SK-N-SH (cell line): ENCODE measurements at regions not wholly inside any gene's neighbourhood (a gene's known extent, or its start where the extent isn't known, plus 50 kb on each side); places are given as distances from the start of the nearest gene placed in this dataset.

Experiments used
- CTCF ChIA-PET: fragments of 300-600, 350-600 bp; formaldehyde crosslinking; extraction: SDS; loops from one replicate; lab custom pipeline; 2021; lab: Yijun Ruan, JAX
- POLR2A ChIA-PET: fragments of 350-600 bp; sonication (Branson Sonifier 250); formaldehyde crosslinking; extraction: SDS; loops from one replicate; lab custom pipeline; 2020; ENCODE audit warnings: antibody characterized with exemption, inconsistent platforms; lab: Yijun Ruan, JAX
- DNase-seq: peaks from one replicate; pipeline ENCODE4 v3.0.0; 2012
- H2AFZ ChIP-seq: fragments of 200-600 bp; sonication (generic); 2 replicates; pipeline ENCODE4 v1.8.1; 2016; ENCODE audit warnings: antibody characterized with exemption, mild to moderate bottlenecking, low read depth
- H3F3A ChIP-seq: fragments of 200-600 bp; sonication (generic); replicated peaks from 2 replicates; pipeline ENCODE3; 2016; ENCODE audit warnings: antibody characterized with exemption, mild to moderate bottlenecking; ENCODE audit not compliant: insufficient read depth
- H3K27ac ChIP-seq, 2 experiments: fragments of 200-500 bp in 1 of 2; fragments of 200-600 bp in 1 of 2; sonication (Bioruptor generic) in 1 of 2; sonication (generic), shearing (Covaris generic) in 1 of 2; 2 replicates each; pipeline versions ENCODE4 v1.5.1 to v1.6.1; 2014 to 2016; ENCODE audit warnings: low read depth in 2 of 2, inconsistent platforms in 1 of 2, low read length in 1 of 2, mild to moderate bottlenecking in 1 of 2, mixed read lengths in 1 of 2
- H3K27me3 ChIP-seq: fragments of 200-600 bp; sonication (generic), shearing (Covaris generic); 2 replicates; pipeline ENCODE4 v1.6.1; 2016; ENCODE audit warnings: mixed run types; ENCODE audit not compliant: insufficient read depth
- H3K36me3 ChIP-seq, 2 experiments: fragments of 200-500 bp in 1 of 2; fragments of 200-600 bp in 1 of 2; sonication (Bioruptor generic) in 1 of 2; sonication (generic) in 1 of 2; replicated peaks in 1 of 2; 2 replicates each; pipeline versions ENCODE3 to v1.5.1; 2014 to 2016; ENCODE audit warnings: low read length in 1 of 2, mild to moderate bottlenecking in 1 of 2; ENCODE audit not compliant: insufficient read depth in 2 of 2, control insufficient read depth in 1 of 2
- H3K4me1 ChIP-seq, 2 experiments: fragments of 200-500 bp in 1 of 2; fragments of 200-600 bp in 1 of 2; sonication (Bioruptor generic) in 1 of 2; sonication (generic), shearing (Covaris generic) in 1 of 2; 2 replicates each; pipeline versions ENCODE4 v1.5.1 to v1.6.1; 2014 to 2016; ENCODE audit warnings: low read depth in 1 of 2, low read length in 1 of 2, mixed run types in 1 of 2; ENCODE audit not compliant: insufficient read depth in 2 of 2, control insufficient read depth in 1 of 2
- H3K4me2 ChIP-seq: fragments of 200-600 bp; sonication (generic), shearing (Covaris generic); 2 replicates; pipeline ENCODE4 v1.6.1; 2017; ENCODE audit warnings: mixed run types
- H3K4me3 ChIP-seq, 2 experiments: fragments of 200-500 bp in 1 of 2; fragments of 200-600 bp in 1 of 2; sonication (Bioruptor generic) in 1 of 2; sonication (generic), shearing (Covaris generic) in 1 of 2; 2 replicates each; pipeline versions ENCODE4 v1.5.1 to v1.8.1; 2014 to 2016; ENCODE audit warnings: low read depth in 2 of 2, inconsistent platforms in 1 of 2, low read length in 1 of 2, mild to moderate bottlenecking in 1 of 2, mixed read lengths in 1 of 2, moderate library complexity in 1 of 2
- H3K79me2 ChIP-seq: fragments of 200-600 bp; sonication (generic); 2 replicates; pipeline ENCODE4 v1.8.1; 2017; ENCODE audit warnings: mild to moderate bottlenecking; ENCODE audit not compliant: insufficient read depth
- H3K9ac ChIP-seq: fragments of 200-600 bp; sonication (generic); 2 replicates; pipeline ENCODE4 v1.6.1; 2017; ENCODE audit warnings: mixed run types
- H3K9me2 ChIP-seq: fragments of 200-600 bp; sonication (generic); 2 replicates; pipeline ENCODE4 v1.6.1; 2017; ENCODE audit warnings: mixed run types
- H3K9me3 ChIP-seq: fragments of 200-600 bp; sonication (generic); 2 replicates; pipeline ENCODE4 v1.6.1; 2017; ENCODE audit warnings: mixed run types, mild to moderate bottlenecking, moderate library complexity
- H4K20me1 ChIP-seq: fragments of 200-600 bp; sonication (generic); 2 replicates; pipeline ENCODE4 v1.6.1; 2017; ENCODE audit warnings: mild to moderate bottlenecking, mixed run types; ENCODE audit not compliant: insufficient read depth
- ELF1 ChIP-seq: IDR thresholded peaks from 2 replicates; pipeline ENCODE4 v1.4.0; 2012
- FOSL2 ChIP-seq: IDR thresholded peaks from 2 replicates; pipeline ENCODE4 v1.4.0; 2012; ENCODE audit warnings: low read depth, mild to moderate bottlenecking, moderate library complexity, borderline replicate concordance
- FOXJ3 ChIP-seq: sonication (generic); formaldehyde crosslinking; IDR thresholded peaks from 2 replicates; pipeline ENCODE4 v1.5.1; 2020; ENCODE audit warnings: mild to moderate bottlenecking, missing genetic modification reagents
- GABPA ChIP-seq: IDR thresholded peaks from 2 replicates; pipeline ENCODE4 v1.4.0; 2012; ENCODE audit warnings: low read depth, mild to moderate bottlenecking
- NFIC ChIP-seq: IDR thresholded peaks from 2 replicates; pipeline ENCODE4 v1.4.0; 2012; ENCODE audit warnings: borderline replicate concordance
- NRF1 ChIP-seq: IDR thresholded peaks from 2 replicates; pipeline ENCODE4 v1.6.1; 2012; ENCODE audit warnings: low read depth, mild to moderate bottlenecking, low read length
- RAD21 ChIP-seq: IDR thresholded peaks from 2 replicates; pipeline ENCODE4 v1.6.1; 2012; ENCODE audit warnings: mild to moderate bottlenecking, low read length
- RCOR1 ChIP-seq: fragments of 150-350 bp; IDR thresholded peaks from 2 replicates; pipeline ENCODE4 v1.6.1; 2017; ENCODE audit warnings: antibody characterized with exemption, low read length
- RXRA ChIP-seq: IDR thresholded peaks from 2 replicates; pipeline ENCODE4 v1.4.0; 2012; ENCODE audit warnings: low read depth, mild to moderate bottlenecking, borderline replicate concordance
- SMC3 ChIP-seq: IDR thresholded peaks from 2 replicates; pipeline ENCODE4 v1.6.1; 2012; ENCODE audit warnings: low read depth, low read length, improper control_type of control experiment
- TAF1 ChIP-seq: IDR thresholded peaks from 2 replicates; pipeline ENCODE4 v1.6.1; 2012; ENCODE audit warnings: low read depth, mild to moderate bottlenecking, low read length, moderate library complexity, borderline replicate concordance
- YY1 ChIP-seq: IDR thresholded peaks from 2 replicates; pipeline ENCODE4 v1.4.0; 2012; ENCODE audit warnings: low read depth, mild to moderate bottlenecking
- WGBS: methylation state at CpG from one replicate; pipeline ENCODE4 v1.1.6; 2017; ENCODE audit warnings: low lambda C conversion rate; 5-methylcytosine and 5-hydroxymethylcytosine counted together
- TF ChIP-seq, protein P1 (sequence below): IDR thresholded peaks from 2 replicates; pipeline ENCODE4 v1.6.1; 2012; ENCODE audit warnings: mild to moderate bottlenecking, low read depth, low read length, moderate library complexity
- TF ChIP-seq, protein P2 (sequence below): fragments of 150-350 bp; IDR thresholded peaks from 2 replicates; pipeline ENCODE4 v1.6.1; 2016; ENCODE audit warnings: mild to moderate bottlenecking, low read depth, low read length
- TF ChIP-seq, protein P3 (sequence below): fragments of 150-350 bp; IDR thresholded peaks from 2 replicates; pipeline ENCODE4 v1.6.1; 2017; ENCODE audit warnings: antibody characterized with exemption, low read length, low read depth, borderline replicate concordance
- TF ChIP-seq, protein P4 (sequence below): IDR thresholded peaks from 2 replicates; pipeline ENCODE4; 2012

DNA sequence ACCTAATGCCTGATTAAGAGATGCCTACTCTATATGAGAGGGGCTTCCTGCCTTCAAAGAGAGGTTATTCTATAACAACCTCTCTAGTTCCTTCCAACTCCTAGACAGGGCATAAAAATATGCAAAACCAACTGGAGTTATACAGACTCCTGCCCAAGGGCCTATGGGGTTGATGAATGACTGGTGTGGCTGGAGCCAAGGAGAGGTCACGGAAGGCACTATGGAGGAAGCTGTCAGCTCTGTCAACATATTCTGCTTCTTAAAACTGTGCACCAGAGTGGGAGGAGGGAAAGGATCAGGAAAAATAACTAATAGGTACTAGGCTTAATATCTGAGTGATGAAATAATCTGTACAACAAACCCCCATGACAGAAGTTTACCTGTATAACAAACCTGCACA is 120.9 kb upstream of the CDC42EP3 start:
- DNase-seq = no peak
- Histone ChIP-seq H3F3A (peaks cover 9% of the 10 kb centered on the region), H3K4me3 (no peak overlapping the region), H3K4me2 (no peak overlapping the region), H3K79me2 (no peaks in the 10 kb centered on the region), H3K4me1 (peaks cover 0 to 12% of the 10 kb centered on the region in 2 experiments), H3K9me3 (peaks cover 7% of the 10 kb centered on the region; the same call in 1 of the 2 replicates), H3K9ac (no peak overlapping the region), H3K27ac (no peak overlapping the region), H4K20me1 (no peaks in the 10 kb centered on the region), H3K9me2 (no peaks in the 10 kb centered on the region), H3K27me3 (no peaks in the 10 kb centered on the region), H2AFZ (no peak overlapping the region), H3K36me3 (no peaks in the 10 kb centered on the region)
- POLR2A ChIA-PET = no interaction called here
- CTCF ChIA-PET = interaction anchor here (0.9 to 1.1 kb wide), 2 partner anchors 10 to 34 kb away, joined by 3 to 4 read pairs; no protein-coding TSS in a partner anchor
- WGBS = 96% methylated on average over 1 of the region's 1 CpG
- TF ChIP-seq, protein P1, sequence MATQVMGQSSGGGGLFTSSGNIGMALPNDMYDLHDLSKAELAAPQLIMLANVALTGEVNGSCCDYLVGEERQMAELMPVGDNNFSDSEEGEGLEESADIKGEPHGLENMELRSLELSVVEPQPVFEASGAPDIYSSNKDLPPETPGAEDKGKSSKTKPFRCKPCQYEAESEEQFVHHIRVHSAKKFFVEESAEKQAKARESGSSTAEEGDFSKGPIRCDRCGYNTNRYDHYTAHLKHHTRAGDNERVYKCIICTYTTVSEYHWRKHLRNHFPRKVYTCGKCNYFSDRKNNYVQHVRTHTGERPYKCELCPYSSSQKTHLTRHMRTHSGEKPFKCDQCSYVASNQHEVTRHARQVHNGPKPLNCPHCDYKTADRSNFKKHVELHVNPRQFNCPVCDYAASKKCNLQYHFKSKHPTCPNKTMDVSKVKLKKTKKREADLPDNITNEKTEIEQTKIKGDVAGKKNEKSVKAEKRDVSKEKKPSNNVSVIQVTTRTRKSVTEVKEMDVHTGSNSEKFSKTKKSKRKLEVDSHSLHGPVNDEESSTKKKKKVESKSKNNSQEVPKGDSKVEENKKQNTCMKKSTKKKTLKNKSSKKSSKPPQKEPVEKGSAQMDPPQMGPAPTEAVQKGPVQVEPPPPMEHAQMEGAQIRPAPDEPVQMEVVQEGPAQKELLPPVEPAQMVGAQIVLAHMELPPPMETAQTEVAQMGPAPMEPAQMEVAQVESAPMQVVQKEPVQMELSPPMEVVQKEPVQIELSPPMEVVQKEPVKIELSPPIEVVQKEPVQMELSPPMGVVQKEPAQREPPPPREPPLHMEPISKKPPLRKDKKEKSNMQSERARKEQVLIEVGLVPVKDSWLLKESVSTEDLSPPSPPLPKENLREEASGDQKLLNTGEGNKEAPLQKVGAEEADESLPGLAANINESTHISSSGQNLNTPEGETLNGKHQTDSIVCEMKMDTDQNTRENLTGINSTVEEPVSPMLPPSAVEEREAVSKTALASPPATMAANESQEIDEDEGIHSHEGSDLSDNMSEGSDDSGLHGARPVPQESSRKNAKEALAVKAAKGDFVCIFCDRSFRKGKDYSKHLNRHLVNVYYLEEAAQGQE = no peak
- TF ChIP-seq RAD21 = no peak
- no peak for TF ChIP-seq RXRA

DNA sequence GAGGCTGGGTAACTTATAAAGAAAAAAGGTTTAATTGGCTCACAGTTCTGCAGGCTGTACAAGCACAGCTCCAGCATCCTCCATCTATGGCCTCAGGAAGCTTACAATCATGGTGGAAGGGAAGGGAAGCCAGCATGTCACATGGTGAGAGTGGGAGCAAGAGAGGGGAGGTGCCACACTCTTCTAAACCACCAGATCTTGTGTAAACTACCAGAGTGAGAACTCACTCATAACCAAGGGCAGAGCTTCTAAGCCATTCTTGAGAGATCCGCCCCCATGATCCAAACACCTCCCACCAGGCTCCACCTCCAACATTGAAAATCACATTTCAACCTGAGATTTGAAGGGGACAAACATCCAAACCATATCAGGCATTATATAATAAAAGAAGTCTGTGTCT is 121.6 kb upstream of the CDC42EP3 start:
- WGBS = 92% methylated on average over 1 of the region's 1 CpG
- DNase-seq = no peak
- Histone ChIP-seq H3K27me3 (no peaks in the 10 kb centered on the region), H3K36me3 (no peaks in the 10 kb centered on the region), H2AFZ (no peak overlapping the region), H3K9me2 (no peaks in the 10 kb centered on the region), H3K4me3 (no peak overlapping the region), H4K20me1 (no peaks in the 10 kb centered on the region)
- ChIA-PET POLR2A (no interaction called here), CTCF (interaction anchor here (0.9 to 1.1 kb wide), 2 partner anchors 9 to 34 kb away, joined by 3 to 4 read pairs; no protein-coding TSS in a partner anchor)
- no peak for TF ChIP-seq ELF1
- TF ChIP-seq, protein P2, sequence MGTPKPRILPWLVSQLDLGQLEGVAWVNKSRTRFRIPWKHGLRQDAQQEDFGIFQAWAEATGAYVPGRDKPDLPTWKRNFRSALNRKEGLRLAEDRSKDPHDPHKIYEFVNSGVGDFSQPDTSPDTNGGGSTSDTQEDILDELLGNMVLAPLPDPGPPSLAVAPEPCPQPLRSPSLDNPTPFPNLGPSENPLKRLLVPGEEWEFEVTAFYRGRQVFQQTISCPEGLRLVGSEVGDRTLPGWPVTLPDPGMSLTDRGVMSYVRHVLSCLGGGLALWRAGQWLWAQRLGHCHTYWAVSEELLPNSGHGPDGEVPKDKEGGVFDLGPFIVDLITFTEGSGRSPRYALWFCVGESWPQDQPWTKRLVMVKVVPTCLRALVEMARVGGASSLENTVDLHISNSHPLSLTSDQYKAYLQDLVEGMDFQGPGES = no peak
- TF ChIP-seq SMC3 = no peak
- TF ChIP-seq RAD21 = no peak
- no peak for TF ChIP-seq FOSL2
- TF ChIP-seq TAF1 = no peak
- TF ChIP-seq GABPA = no peak
- TF ChIP-seq, protein P3, sequence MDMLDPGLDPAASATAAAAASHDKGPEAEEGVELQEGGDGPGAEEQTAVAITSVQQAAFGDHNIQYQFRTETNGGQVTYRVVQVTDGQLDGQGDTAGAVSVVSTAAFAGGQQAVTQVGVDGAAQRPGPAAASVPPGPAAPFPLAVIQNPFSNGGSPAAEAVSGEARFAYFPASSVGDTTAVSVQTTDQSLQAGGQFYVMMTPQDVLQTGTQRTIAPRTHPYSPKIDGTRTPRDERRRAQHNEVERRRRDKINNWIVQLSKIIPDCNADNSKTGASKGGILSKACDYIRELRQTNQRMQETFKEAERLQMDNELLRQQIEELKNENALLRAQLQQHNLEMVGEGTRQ = no peak
- TF ChIP-seq FOXJ3 (CRISPR knock-in tag) = no peak
- no peak for TF ChIP-seq RCOR1
- TF ChIP-seq NRF1 = no peak
- TF ChIP-seq, protein P4, sequence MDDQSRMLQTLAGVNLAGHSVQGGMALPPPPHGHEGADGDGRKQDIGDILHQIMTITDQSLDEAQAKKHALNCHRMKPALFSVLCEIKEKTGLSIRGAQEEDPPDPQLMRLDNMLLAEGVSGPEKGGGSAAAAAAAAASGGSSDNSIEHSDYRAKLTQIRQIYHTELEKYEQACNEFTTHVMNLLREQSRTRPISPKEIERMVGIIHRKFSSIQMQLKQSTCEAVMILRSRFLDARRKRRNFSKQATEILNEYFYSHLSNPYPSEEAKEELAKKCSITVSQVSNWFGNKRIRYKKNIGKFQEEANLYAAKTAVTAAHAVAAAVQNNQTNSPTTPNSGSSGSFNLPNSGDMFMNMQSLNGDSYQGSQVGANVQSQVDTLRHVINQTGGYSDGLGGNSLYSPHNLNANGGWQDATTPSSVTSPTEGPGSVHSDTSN = no peak
- no peak for TF ChIP-seq YY1
- no peak for TF ChIP-seq NFIC
- TF ChIP-seq, all 33 proteins: peak for 0
- Histone ChIP-seq H3K27ac (no peak overlapping the region), H3K9ac (no peak overlapping the region), H3K9me3 (peaks cover 7% of the 10 kb centered on the region; the same call in 1 of the 2 replicates), H3K4me1 (peaks cover 0 to 12% of the 10 kb centered on the region in 2 experiments), H3K4me2 (no peak overlapping the region), H3F3A (peaks cover 9% of the 10 kb centered on the region), H3K79me2 (no peaks in the 10 kb centered on the region)
